AG04449 (cell line): ENCODE measurements at regions not wholly inside any gene's neighbourhood (a gene's known extent, or its start where the extent isn't known, plus 50 kb on each side); places are given as distances from the start of the nearest gene placed in this dataset.

Experiments
- CTCF ChIA-PET: fragments of 350-600 bp; formaldehyde crosslinking; extraction: SDS; loops from one replicate; lab custom pipeline; 2021; ENCODE audit warnings: antibody characterized with exemption; lab: Yijun Ruan, JAX
- POLR2A ChIA-PET: fragments of 400-600, 350-600 bp; formaldehyde crosslinking; extraction: SDS; loops from one replicate; lab custom pipeline; 2020; ENCODE audit warnings: antibody characterized with exemption, inconsistent platforms; lab: Yijun Ruan, JAX
- DNase-seq: peaks from one replicate; pipeline ENCODE4 v3.0.0-alpha.2; 2010; ENCODE audit warnings: low read depth, low spot score
- H3K4me3 ChIP-seq: 2 replicates; pipeline ENCODE4 v1.5.1; 2011; ENCODE audit warnings: low read depth, mild to moderate bottlenecking, control low read depth, low read length
- CTCF ChIP-seq: IDR thresholded peaks from one replicate; pipeline ENCODE4 v1.5.1; 2011; ENCODE audit warnings: mild to moderate bottlenecking, moderate library complexity, low read length, control low read depth, inconsistent platforms; ENCODE audit not compliant: insufficient read depth; ENCODE audit errors: missing control alignments

- ChIA-PET CTCF (interaction anchor here (1.3 kb wide), 1 partner anchor 62 kb away, joined by 4 read pairs; no protein-coding TSS in a partner anchor), POLR2A (no interaction called here)
- no peak for TF ChIP-seq CTCF
- DNase-seq: peak; percentile 58
- H3K4me3 ChIP-seq: no peak overlapping the region
Observed at GRCh38 chr11:128095466-128095981, 491.8 kb downstream of the ETS1 start.

- ChIA-PET POLR2A (no interaction called here), CTCF (interaction anchor here (0.8 to 2.0 kb wide), 3 partner anchors 11 to 64 kb away, joined by 3 to 8 read pairs (median 3); no protein-coding TSS in a partner anchor)
- no peak for DNase-seq
- H3K4me3 ChIP-seq: no peak overlapping the region
- TF ChIP-seq CTCF: no peak
Observed at GRCh38 chr11:128093689-128094088, 493.7 kb downstream of the ETS1 start.

GRCh38 chr11:128089962-128090361, 497.4 kb downstream of the ETS1 start:
- H3K4me3 ChIP-seq: no peak overlapping the region
- ChIA-PET CTCF (interaction anchor here (0.7 kb wide), 1 partner anchor 26 kb away, joined by 3 read pairs; no protein-coding TSS in a partner anchor), POLR2A (no interaction called here)

GRCh38 chr11:128086794-128087193, 500.6 kb downstream of the ETS1 start:
- no peak for DNase-seq
- H3K4me3 ChIP-seq: no peak overlapping the region
- no peak for TF ChIP-seq CTCF
- POLR2A ChIA-PET: no interaction called here
- CTCF ChIA-PET: interaction anchor here (1.1 to 1.9 kb wide), 4 partner anchors 10 to 71 kb away, joined by 4 to 5 read pairs (median 4); no protein-coding TSS in a partner anchor

More at GRCh38 chr11:128089962-128090361, 497.4 kb downstream of the ETS1 start:
- DNase-seq: no peak
- no peak for TF ChIP-seq CTCF

- no peak for TF ChIP-seq CTCF
- ChIA-PET CTCF (no interaction called here), POLR2A (no interaction called here)
- no peak overlapping the region for H3K4me3 ChIP-seq
- no peak for DNase-seq
Observed at GRCh38 chr11:128085276-128085675, 502.1 kb downstream of the ETS1 start.

GRCh38 chr11:128082574-128082973, 504.8 kb downstream of the ETS1 start:
- DNase-seq: no peak
- no peak for TF ChIP-seq CTCF
- H3K4me3 ChIP-seq: no peak overlapping the region
- ChIA-PET POLR2A (no interaction called here), CTCF (no interaction called here)
